K562 (cell line): ENCODE measurements at regions not wholly inside any gene's neighbourhood (a gene's known extent, or its start where the extent isn't known, plus 50 kb on each side); places are given as distances from the start of the nearest gene placed in this dataset.

Experiments
- E2F4 ChIP-seq: sonication (generic); formaldehyde crosslinking; IDR thresholded peaks from 2 replicates; pipeline ENCODE4 v1.8.0; 2022; ENCODE audit warnings: mild to moderate bottlenecking, low read depth, missing genetic modification reagents
- FOSL1 ChIP-seq: fragments of 200-800 bp; sonication (Bioruptor generic); conservative IDR thresholded peaks from 2 replicates; pipeline ENCODE4 v1.6.1; 2016; ENCODE audit warnings: missing genetic modification characterization, missing compliant biosample characterization
- HNRNPH1 ChIP-seq: fragments of 200-400 bp; formaldehyde crosslinking; optimal IDR thresholded peaks from 2 replicates; pipeline ENCODE3; 2017; ENCODE audit warnings: low read depth, mild to moderate bottlenecking, low read length, moderate library complexity
- MEF2D ChIP-seq: conservative IDR thresholded peaks from 2 replicates; pipeline ENCODE4 v1.6.1; 2016; ENCODE audit warnings: low read depth, missing genetic modification characterization, missing compliant biosample characterization
- MTA3 ChIP-seq: fragments of 450-650 bp; formaldehyde crosslinking; IDR thresholded peaks from 2 replicates; pipeline ENCODE4 v1.6.1; 2017; ENCODE audit warnings: mild to moderate bottlenecking, borderline replicate concordance
- NR3C1 ChIP-seq: sonication (generic); formaldehyde crosslinking; IDR thresholded peaks from 2 replicates; pipeline ENCODE4 v1.8.1; 2022; ENCODE audit warnings: missing genetic modification reagents
- PBX2 ChIP-seq, 2 experiments: IDR thresholded peaks in 1 of 2; conservative IDR thresholded peaks in 1 of 2; 2 replicates each; pipeline ENCODE4 v1.6.1; 2016; ENCODE audit warnings: low read depth in 2 of 2, mild to moderate bottlenecking in 1 of 2, missing compliant biosample characterization in 1 of 2, missing genetic modification characterization in 1 of 2, moderate library complexity in 1 of 2
- PHF8 ChIP-seq: fragments of 200-600 bp; sonication (generic); IDR thresholded peaks from 2 replicates; pipeline ENCODE4 v1.6.1; 2012; ENCODE audit warnings: mixed run types, mild to moderate bottlenecking, inconsistent platforms, low read length, moderate library complexity, borderline replicate concordance
- ZBTB5 ChIP-seq: fragments of 450-650 bp; IDR thresholded peaks from 2 replicates; pipeline ENCODE4 v1.6.1; 2017; ENCODE audit warnings: antibody characterized with exemption
- ZNF668 ChIP-seq: fragments of 250-450 bp; sonication (Bioruptor Pico); IDR thresholded peaks from 2 replicates; pipeline ENCODE4 v1.8.0; 2022; ENCODE audit warnings: mild to moderate bottlenecking, inconsistent platforms

GRCh38 chr13:111479412-111479811 is 159.0 kb downstream of the TEX29 start (continued):
- TF ChIP-seq PHF8 (no peak), ZBTB5 (no peak), E2F4 (CRISPR knock-in tag) (no peak), MTA3 (no peak), NR3C1 (CRISPR knock-in tag) (no peak), FOSL1 (tag) (no peak), PBX2 (CRISPR knock-in tag; IDR thresholded peaks at IDR 0.05; ENCODE audit: low read depth) (no peak), PBX2 (tag; conservative IDR thresholded peaks at IDR 0.05; ENCODE audit: low read depth) (no peak), ZNF668 (CRISPR knock-in tag) (no peak), HNRNPH1 (no peak), MEF2D (tag) (no peak)
